HT1080 (cell line): ENCODE measurements at regions not wholly inside any gene's neighbourhood (a gene's known extent, or its start where the extent isn't known, plus 50 kb on each side); places are given as distances from the start of the nearest gene placed in this dataset.
"Not testable (repeated sequence)": the region's sequence is repeated elsewhere in the genome, so short reads cannot be mapped to it uniquely, and the experiment has no call there.

Experiments used
- DNase-seq: peaks from one replicate; pipeline ENCODE4 v3.0.0-alpha.2; 2015; ENCODE audit warnings: low read depth

DNA sequence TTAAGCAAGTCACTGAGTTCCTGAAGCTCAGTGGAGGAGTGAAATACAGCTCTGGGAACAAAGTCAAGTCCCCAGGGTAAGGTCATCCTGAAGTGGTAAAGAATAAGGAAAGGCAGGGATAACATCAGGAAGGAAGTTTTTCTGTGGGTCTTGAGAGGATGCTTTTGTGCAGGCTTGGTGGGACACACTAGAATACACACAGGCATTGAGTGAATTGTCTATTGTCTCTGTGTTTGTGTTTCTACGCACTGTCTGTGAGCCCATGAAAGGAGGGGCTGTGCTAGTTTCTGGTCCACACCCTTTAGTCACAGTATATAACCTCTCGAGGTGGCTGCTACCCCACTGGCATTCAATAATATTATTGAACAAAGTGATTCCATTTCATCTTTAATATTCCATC, 95.8 kb upstream of the ABCB5 start:
- no peak for DNase-seq

GRCh38 chr7:20520530-20520929, 94.9 kb upstream of the ABCB5 start:
- no peak for DNase-seq

DNA sequence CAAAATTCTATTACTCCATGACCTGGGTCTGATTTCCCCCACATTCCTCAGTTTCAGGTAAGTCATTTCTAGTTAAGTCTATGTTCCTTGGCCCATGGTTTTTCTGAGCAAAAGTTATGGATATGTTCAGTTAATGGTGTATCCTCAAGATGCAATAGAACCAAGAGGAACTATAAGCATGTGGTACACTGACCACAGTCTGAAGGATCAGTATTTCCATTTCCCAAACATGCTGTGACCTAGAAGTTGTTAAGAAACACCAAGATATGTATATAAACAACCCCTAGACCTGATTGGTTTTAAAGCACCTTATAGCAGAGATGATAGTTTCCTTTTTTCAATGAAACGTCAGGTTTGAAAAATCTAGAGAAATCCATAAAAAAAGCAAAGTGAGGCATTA, 94.2 kb upstream of the ABCB5 start:
- no peak for DNase-seq

GRCh38 chr7:20529260-20529659, 86.2 kb upstream of the ABCB5 start:
- no peak for DNase-seq

DNA sequence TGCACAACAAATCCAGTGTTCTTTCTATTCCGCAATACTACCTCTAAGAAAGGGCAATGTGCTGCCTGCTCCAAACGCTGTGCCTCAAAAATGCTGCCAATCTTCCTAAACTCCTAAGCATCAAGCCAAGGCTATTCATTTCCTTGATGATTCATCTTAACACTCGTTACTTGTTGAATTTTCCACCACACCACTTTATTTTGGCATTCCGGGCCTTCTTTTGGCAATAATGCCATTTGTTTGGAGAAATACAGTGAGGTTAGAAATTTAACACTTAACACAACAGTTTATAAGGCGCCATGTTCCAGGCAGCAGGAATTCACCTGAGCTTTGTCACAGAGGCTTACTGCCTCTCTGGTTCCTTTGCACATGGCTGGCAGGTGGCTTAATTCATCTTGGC, 82.6 kb upstream of the ABCB5 start:
- peak; percentile 22 for DNase-seq

GRCh38 chr7:20534543-20534942, 80.9 kb upstream of the ABCB5 start:
- no peak for DNase-seq

- DNase-seq, result no peak
These were observed 79.9 kb upstream of the ABCB5 start for GRCh38 chr7:20535541-20535940.

DNA sequence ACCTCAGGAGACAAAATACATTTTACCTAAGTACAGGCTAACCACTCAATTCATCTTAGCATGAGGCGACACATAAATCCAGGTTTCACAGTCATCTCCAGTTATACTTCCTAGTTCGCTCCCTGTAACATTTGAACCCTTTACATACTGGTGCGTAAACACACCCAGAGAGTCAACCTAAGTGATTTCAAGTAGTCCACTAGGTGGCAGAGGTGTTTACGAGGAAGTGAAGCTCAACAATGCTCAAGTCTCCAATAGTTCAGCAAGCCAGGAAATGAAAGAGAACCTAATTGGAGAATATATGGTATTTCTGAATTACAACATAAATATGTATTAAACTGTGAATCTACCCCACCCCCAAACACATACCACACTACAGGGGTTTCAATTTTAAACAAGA, 76.3 kb upstream of the ABCB5 start:
- DNase-seq, result peak; percentile 32

DNA sequence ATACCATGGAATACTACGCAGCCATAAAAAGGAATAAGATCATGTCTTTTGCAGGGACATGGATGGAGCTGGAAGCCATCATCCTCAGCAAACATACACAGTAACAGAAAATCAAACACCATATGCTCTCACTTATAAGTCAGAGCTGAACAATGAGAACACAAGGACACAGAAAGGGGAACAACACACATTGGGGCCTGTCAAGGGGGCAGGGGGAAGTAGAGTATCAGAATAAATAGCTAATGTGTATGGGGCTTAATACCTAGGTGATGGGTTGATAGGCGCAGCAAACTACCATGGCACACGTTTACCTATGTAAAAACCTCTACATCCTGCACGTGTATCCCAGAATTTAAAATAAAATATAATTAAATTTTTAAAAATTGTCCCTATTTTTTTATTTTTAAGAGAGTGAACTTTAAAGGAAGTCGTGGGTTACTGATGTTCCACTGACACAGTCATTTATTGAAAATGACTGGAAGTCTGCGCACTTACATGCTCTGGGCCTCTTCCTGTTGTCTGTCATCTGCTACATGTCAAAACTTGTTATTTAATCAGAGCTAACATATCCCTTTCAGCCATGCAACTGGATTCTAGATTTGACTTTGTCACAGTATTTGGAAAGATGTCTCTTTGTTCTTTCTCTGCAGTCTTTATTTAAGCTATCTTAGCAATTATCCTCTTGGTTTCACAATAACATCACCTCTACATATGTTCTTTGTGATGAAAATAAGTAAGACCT, 73.7 kb upstream of the ABCB5 start:
- no peak for DNase-seq

- DNase-seq, result no peak
These were observed 72.9 kb upstream of the ABCB5 start for GRCh38 chr7:20542594-20542993.

GRCh38 chr7:20543500-20543899, 72.0 kb upstream of the ABCB5 start:
- no peak for DNase-seq

GRCh38 chr7:20545016-20545415, 70.5 kb upstream of the ABCB5 start:
- DNase-seq, result no peak

GRCh38 chr7:20546958-20547357, 68.5 kb upstream of the ABCB5 start:
- DNase-seq, result not testable (repeated sequence)

- no peak for DNase-seq
These were observed 61.4 kb upstream of the ABCB5 start for GRCh38 chr7:20554072-20554471.

DNA sequence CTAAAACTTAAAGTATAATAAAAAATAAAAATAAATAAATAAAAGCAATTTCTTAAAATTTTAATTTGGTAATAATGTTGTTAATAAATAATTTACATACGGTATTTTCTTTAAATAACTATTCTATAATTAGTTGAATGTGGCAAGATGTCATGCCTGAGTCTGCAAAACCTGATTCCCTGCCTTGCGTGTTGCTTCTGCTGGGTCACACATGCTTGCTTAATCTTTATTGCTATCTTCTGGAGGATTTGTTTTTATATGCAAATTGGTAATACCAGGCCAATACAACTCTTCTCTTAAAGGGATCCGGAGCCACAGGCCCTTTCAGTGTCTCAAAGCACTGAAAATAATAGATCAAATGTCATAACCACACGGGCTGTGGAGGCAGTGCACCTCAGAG, 59.4 kb upstream of the ABCB5 start:
- no peak for DNase-seq

DNA sequence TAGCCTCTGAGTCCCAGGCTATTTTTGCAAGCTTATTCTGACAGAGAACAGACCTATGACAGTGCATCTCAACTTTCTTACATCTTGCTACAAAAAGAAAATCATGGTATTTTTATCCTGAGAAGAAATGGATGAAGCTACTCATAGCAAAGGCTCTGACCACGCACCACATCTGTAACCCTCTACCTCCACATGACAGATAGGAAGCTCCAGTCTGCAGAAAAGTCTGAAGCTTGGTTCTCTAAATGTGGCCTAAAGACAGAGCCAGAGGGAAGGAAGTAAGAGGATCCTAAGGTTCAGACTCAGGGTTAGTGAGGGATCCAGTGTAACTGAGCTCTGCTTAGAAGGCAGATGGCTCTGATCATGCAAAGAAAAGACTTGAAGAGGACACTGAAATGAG, 58.4 kb upstream of the ABCB5 start:
- DNase-seq, result no peak

DNA sequence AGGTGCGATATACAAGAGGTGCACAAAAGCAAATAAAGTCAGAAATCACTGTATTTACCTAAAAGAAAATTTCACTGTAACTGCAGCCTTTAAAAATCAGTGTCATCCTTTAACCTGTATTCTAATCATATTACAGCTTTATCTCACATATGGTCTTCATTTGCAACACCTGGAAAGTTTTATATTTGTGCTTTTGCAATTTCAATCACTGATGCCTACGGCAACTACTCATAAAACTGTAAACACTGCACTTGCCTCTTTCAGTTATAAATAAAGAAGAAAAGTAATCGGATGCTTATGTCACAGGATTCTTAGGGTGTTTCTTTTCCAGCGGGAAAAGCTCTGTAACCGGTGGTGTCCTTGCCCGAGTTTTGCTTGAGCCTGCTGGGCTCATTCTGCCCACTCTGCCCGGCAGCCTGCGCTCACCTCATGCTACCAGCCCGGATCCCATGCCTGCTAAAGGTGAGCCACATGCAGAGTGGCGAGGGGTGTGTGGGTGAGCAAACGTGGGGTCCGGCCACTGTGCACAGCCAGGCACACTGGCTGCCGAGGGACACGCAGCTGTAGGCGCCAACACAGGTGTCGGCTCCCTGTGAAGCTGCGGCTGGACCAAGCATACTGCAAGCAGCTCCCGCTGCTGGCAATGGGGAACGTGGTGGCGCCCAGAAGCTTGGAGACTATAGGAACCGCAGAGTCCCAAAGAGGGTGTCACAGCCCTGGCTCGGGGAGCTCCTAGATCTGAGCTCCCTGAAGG, 56.3 kb upstream of the ABCB5 start:
- no peak for DNase-seq

- no peak for DNase-seq
These were observed 55.6 kb upstream of the ABCB5 start for GRCh38 chr7:20559883-20560282.

DNA sequence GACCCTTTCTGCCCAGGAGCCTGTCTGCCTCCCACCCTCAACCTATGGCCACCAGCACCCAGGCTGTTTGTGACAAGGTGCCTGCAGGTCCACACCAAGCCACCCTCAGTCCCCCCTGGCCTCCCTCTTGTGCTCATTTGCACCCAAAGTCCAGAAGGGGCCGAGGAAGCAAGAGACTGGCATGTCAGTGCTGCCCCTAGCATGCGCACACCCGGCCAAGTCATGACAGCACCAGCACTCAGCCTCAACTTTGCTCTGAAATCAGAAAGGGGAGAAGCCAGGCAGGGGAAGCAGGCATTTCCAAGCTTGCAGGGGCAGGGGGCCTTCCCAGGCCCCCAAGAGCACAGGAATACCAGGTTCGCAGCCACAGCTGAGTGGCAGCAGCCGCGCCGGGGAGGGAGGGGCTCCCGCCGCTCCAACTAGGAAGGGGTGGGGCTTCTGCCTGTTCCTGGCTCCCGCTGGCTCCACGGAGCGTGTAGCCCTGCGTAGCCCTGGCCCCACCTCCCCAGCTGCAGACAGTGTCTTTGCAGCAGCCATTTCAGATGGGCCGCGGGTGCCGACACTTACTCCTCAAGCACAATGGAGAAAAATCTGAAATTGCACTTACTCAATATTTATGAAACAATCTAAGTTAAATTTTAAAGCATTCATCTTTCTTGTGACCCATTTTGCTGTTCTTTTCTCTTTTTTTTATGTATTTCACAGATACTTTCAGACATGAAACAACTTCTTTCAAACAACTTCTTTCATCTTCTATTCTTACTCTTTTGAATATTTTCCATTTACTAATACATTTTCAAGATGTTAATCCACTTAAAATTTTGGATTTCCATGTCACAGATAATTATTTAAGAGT, 54.9 kb upstream of the ABCB5 start:
- DNase-seq, result no peak

DNA sequence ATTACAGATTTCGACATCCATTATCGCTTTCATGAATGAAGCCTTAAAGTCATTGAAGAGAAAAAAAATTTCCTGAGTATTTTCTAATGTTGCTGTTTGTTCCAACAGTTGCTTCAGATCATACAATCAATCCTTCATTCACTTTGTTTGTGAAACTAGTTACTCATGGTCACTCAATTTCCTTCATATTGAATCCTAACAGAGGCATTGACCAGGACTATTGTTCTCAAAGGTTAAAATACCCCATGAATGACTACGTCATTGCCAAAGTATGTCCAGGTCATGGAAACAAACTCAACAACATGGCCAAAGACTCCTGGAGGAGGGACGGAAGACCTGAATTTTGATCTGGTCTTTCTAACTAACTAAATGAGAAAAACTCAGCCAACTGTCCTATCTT, 54.0 kb upstream of the ABCB5 start:
- peak; percentile 42 for DNase-seq

- DNase-seq, result no peak
These were observed 53.6 kb upstream of the ABCB5 start for GRCh38 chr7:20561908-20562307.

DNA sequence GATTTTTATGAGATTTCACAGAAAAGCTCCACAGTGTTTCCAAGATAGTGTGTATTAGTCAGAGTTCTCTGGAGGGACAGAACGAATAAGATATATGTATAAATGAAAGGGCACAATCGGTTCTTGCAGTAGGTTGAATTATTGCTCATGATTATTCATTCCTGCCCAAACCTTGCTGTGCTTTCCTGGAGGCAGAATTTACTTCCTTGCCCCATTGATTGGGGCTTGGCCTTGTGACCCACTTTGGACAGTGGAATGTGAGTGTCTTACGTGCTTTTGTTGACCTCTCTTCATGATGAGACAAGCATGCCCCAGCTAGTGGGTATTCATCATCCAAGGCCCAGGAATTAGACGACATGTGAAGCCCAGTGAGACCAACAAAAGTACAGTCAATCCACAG, 53.0 kb upstream of the ABCB5 start:
- DNase-seq, result no peak
